ENCODE measurements at regions not wholly inside any gene's neighbourhood (a gene's known extent, or its start where the extent isn't known, plus 50 kb on each side); places are given as distances from the start of the nearest gene placed in this dataset.
"Not testable (repeated sequence)": the region's sequence is repeated elsewhere in the genome, so short reads cannot be mapped to it uniquely, and the experiment has no call there.

DNA sequence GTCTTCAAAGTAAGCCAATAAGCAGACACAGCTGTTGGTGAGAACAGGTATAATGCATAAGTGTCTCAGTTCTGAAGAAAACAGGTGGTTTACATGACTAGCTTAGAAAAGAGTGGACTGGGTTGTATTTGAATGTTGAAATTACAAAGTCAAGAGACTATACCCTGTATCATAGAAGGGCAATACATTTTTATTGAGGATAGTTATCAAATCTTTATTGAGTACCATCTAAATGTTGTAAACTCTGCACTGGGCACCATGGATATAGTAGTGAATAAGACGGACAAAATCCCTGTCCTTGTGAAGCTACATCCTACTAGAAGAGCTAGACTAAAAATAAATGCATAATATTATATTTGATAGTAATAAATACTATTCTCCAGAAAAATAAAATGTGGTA is 88.5 kb upstream of the CDC42EP3 start:
- DNase-seq, result not testable (repeated sequence)

- no peak for DNase-seq
Observed at GRCh38 chr2:37760471-37760870, 89.0 kb upstream of the CDC42EP3 start.

DNA sequence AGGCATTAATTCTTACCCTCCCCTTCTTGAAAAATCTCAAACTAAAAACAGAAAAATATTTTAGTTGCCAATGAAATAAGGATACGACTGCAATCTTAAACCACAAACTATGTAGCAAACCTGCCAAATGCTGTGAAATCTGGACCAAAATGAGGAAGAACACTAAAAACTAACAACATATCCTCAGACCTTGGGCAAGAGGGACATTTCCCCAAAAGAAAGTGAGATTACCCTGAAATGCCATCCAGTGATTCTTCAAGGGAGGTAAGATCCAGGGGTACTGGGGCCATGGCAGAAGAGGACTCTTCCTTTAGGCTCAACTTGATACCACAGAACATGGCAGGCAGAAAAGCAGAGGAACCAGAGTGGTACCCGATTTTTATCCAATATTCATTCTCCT is 90.8 kb upstream of the CDC42EP3 start:
- not testable (repeated sequence) for DNase-seq

DNA sequence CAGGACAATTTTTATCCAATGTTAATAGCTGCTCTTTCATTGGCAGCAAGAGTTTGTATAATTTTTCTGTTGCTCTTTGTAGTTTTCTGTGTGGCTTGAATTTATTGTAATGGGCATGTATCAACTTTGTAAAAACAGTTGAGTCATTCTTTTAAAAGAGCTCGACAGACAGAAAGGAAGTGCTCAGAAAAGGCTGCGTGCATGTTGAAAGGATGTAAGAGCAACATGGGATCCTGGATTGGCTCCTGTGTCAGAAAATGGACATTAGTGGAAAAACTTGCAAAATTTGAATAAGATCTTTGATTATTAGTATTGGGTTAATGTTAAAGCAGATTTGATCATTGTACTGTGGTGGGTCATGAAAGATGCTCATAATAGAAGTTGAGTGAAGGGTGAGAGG is 93.3 kb upstream of the CDC42EP3 start:
- no peak for DNase-seq

GRCh38 chr2:37766106-37766505 is 94.7 kb upstream of the CDC42EP3 start:
- DNase-seq, result no peak

GRCh38 chr2:37767046-37767445 is 95.6 kb upstream of the CDC42EP3 start:
- DNase-seq, result no peak

DNA sequence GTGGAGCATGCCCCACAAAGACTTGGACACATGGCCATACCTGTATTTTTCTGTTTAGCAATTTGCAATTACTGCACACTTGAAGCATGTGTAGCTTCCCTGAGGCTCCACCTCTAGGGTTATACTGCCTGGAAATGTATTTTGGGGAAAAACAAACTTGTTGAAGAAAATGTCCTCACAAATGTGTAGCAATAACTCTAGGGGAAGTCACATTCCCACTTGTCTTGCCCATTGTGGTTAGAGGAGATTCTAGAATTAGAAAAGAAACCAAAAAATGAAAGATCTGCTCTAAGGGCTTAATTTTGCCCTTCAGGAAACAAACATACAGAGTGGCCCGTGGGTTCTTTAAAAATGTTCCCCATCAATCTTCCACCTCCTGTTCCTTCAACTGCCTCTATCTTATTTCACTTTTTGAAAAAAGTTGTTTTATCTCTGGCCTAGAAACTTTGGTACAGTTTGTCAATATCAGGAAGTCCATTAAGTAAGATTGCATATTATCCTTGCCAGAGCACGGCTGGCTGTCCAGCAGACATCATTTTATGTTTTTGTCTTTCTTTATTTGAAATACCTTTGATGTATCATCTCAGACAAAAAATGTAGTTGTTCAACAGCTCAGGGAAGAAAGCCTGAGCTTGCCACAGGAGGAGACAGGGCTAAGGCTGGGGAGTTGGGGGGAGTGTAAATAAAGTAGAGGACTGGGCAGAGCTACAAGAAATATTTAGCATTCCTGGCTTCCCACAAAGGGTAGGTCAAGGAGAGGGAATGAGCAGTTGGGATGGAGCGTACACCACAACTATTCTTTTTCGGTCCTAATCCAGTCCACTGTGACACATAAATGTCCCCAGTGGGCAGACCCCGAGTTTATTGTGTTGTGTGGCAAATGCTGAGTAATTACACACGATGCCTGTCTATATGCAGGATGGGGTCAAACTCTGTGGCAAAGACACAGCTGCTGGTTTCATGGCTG is 96.8 kb upstream of the CDC42EP3 start:
- peak; percentile 73 for DNase-seq

DNA sequence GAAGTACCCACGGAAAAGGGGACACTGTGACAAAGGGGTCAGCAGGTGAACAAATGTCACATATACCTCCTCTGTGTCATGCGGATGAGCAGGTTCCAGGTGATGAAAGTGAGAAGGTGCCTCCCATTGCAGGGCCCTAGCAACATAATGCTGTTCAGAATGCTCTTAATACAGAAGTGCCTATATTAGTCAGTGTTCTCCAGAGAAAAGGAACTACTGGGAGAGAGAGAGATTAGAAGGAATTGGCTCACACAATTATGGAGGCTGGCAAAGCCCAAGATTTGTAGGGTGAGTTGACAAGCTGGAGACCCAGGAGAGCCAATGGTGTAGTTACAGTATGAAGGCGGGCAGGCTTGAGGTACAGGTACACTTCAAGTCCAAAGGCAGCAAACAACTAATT is 98.1 kb upstream of the CDC42EP3 start:
- no peak for DNase-seq

DNA sequence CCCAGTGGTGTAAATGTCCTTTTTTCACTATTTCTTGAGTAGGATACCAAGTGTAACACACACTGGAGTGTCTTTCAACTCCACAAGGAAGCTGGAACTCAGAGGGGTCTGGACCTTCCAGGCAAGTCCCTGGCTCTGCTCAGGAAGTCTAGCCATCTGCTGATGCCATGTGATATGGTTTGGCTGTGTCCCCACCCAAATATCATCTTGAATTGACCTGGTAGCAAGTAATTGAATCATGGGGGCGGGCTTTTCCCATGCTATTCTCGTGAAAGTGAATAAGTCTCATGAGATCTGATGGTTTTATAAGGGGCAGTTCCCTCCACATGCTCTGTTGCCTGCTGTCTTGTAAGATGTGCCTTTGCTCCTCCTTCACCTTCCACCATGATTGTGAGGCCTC is 99.4 kb upstream of the CDC42EP3 start:
- DNase-seq, result no peak

DNA sequence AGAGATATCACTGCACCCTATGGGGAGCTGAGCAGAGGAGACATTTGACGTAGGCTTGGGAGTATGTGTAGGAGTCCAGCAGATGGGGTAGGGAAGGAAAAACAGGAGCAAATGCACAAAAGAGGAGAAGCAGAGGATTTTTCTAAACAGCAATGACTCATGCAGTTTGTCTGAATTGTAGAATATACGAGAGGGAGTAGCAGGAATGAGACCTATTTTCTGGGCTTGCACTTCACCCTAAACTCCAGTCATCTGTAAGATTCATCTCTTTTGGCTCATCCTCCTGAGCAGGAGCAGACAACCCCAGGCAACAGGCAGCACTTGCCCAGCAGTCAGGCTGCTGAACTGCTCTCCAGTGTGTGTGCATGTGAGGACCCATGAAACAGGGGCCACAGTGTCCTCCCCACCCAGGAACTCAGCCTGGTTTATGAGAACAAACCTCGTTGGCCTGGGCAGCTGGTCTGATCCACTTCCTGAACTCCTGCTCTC is 100.2 kb upstream of the CDC42EP3 start:
- no peak for DNase-seq

GRCh38 chr2:37773371-37774130 is 102.1 kb upstream of the CDC42EP3 start:
- DNase-seq, result peak; percentile 87

- peak; percentile 64 for DNase-seq
Observed at GRCh38 chr2:37774171-37774944, 102.9 kb upstream of the CDC42EP3 start.

GRCh38 chr2:37774976-37775907 is 103.8 kb upstream of the CDC42EP3 start:
- no peak for DNase-seq

DNA sequence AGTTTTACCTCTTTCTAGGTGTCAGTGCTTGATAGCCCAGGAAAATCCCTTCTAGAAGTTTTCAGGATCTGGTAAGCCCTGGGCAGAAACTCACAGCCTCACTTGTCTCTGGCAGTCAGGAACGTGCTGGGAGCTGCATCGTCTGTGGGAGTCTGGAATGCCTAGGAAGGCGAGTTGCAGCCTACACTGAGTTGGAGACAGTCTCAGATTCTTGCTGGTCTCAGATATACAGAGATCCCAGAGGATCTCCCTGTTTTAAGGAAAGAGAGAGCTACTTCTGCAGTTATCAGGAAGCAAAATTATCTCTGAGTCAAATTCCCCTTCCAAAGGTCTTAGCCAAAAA is 104.4 kb upstream of the CDC42EP3 start:
- no peak for DNase-seq

DNA sequence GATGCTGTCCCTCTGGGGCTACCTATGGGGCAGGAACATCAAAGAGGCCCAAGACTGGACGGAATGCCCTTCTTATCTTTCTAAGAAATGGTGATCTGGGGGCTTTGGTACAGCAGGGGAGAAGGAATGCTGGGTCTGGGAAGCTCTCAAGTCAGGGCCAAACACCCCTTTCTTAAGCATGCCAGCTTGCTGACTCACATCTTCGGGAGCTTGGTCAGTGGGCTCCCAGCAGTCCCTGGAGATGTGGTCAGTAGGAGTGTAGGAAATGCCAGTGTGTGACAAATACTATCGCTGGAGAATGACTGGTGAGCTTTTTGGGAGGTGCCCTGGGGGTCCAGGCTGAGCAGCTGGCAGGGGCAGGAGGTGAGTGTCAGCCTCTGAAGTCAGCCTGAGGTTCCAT is 105.0 kb upstream of the CDC42EP3 start:
- no peak for DNase-seq

DNA sequence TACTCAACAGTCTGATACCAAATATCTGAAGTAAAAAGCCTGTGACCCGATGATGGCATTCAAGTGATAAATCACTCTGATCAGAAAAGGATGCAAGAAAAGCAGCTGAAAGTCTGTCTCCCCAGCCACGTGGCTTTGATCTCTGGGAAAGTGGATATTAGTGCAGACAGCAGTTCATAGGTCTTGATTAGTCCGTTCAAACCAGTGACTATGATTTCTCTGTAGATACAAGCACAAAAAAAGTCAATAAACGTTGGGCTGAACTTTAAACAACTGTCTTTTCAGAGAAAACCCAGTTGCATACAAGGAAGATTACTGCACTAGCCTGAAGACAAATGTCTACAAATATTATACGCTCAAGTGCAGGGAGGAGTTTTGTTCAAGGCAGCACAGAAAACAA is 107.7 kb upstream of the CDC42EP3 start:
- peak; percentile 80 for DNase-seq

DNA sequence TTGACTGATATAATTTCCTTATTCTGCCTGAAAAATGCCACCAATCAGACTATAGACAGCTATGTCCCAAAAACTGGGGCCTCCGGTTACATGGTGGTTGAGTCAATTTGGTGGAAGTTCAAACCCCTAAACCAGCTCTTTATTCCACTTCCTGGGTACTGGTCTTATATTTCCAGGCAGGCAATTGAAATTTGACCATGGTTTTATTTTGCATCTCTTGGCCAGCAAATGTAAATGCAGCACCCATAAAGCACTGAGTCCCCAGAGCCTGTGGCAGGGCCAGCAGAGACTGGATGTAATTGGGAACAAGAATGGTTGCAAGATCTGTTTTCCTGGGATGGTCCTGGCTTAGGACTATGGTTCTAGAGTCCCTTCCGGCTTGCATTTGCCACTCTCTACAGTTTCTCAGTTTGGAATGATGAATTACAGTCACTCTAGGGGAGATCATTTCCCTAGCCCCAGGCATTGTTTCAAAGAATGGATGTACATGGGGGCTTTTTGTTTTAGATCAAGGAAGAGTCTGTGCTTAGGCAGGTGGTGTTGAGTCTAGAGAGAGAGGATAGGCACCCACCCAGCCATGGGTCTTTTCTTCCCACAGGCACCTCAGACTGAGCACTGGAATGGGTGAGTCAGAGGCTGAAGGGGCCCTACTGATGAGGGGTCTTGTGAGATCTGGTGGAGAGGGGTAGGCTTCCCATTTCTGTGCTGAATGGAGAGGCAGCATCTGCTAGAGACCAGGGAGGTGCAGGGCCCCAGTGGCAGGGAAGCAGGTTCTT is 108.4 kb upstream of the CDC42EP3 start:
- DNase-seq, result no peak

GRCh38 chr2:37780387-37780676 is 108.9 kb upstream of the CDC42EP3 start:
- no peak for DNase-seq

- DNase-seq, result no peak
Observed at GRCh38 chr2:37781028-37781427, 109.6 kb upstream of the CDC42EP3 start.

DNA sequence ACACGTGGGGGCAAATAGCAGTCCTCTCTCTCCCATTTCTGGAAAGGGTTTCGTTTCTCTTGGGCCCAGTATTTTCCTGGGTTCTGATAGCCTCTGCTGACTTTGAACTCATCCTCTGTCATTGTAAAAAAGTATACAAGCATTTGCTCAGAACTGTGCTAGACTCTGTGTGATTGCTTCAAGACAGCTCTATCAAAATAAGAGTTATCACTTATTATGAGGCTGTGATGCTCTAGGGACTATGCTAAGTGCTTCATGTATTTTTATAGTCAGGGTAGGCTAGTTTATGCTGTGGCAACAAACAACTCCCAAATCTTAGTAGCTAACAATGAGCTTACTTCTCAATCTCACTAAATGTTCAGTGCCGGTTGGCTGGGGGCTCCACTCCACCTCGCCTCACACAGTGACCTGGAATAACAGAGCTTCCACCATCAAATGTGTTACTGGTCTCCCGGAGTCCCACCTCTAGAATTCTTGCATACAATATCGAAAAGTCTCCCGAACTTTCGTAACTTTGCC is 110.8 kb upstream of the CDC42EP3 start:
- no peak for DNase-seq

DNA sequence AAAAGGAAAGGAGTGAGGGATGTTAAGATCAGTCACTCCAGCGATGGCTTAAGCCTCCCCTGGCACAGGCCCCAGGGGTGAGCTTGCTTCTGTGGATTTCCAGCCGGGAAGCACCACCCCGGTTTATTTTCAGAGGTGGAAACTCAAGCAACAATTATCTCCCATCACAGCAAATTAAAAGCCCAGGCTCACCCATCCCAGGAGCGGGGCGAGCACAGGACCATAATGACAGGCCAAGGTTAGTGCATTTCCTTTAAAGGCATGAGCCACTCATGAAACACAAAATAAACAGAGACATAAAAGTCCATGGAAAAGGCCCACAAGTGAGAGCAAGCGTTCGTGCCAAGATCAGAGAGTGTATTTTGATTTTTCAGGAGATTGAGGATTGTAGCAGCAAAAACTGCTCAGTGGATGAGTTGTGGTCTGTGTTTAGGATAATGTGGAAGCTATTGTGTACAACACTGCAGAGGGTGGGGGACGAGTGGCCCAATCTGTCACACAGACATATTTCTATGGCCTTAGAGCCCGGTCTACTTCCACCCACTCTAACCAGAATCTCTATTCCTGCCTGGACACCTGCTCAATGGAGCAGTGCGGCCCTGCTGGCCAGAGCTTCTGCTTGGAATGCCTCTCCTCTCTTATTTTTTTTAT is 111.4 kb upstream of the CDC42EP3 start:
- DNase-seq, result no peak

Measured in eye (tissue), 1 donor.